MM.1S (cell line): ENCODE measurements at regions not wholly inside any gene's neighbourhood (a gene's known extent, or its start where the extent isn't known, plus 50 kb on each side); places are given as distances from the start of the nearest gene placed in this dataset.
"Not testable (repeated sequence)": the region's sequence is repeated elsewhere in the genome, so short reads cannot be mapped to it uniquely, and the experiment has no call there.

ENCODE experiments used
- CTCF ChIP-seq: fragments of 300-600 bp; sonication (generic); IDR thresholded peaks from 2 replicates; pipeline ENCODE4 v1.5.1; 2016; ENCODE audit warnings: antibody characterized with exemption, low read length, mixed read lengths
- EZH2 ChIP-seq: fragments of 300-600 bp; sonication (generic); optimal IDR thresholded peaks from 2 replicates; pipeline ENCODE3; 2017; ENCODE audit warnings: low read depth, mild to moderate bottlenecking, antibody characterized with exemption, low read length, mixed read lengths

DNA sequence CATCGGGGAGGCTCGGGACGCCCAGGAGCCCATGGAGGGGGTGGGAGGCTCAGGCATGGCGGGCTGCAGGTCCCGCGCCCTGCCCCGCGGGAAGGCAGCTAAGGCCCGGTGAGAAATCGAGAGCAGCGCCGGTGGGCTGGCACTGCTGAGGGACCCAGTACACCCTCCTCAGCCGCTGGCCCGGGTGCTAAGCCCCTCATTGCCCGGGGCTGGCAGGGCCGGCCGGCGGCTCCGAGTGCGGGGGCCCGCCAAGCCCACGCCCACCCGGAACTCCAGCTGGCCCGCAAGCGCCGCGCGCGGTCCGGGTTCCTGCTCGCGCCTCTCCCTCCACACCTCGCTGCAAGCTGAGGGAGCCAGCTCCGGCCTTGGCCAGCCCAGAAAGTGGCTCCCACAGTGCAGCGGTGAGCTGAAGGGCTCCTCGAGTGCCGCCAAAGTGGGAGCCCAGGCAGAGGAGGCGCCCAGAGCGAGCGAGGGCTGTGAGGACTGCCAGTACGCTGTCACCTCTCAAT lies 195.0 kb upstream of the PIK3R1 start:
- not testable (repeated sequence) for TF ChIP-seq CTCF, EZH2
